Small intestine (tissue), 7 donors: ENCODE measurements at regions not wholly inside any gene's neighbourhood (a gene's known extent, or its start where the extent isn't known, plus 50 kb on each side); places are given as distances from the start of the nearest gene placed in this dataset.

ENCODE experiments used
- DNase-seq, 2 donors: peaks; one replicate each; pipeline versions ENCODE4 v3.0.0 to v3.0.0-alpha.2; 2013
- FAIRE-seq: peaks from 2 replicates; lab custom pipeline; 2012; peaks lifted over from hg19 to GRCh38; lab: Jason Lieb, UNC
- H3K27ac ChIP-seq, 3 donors: one replicate each; pipeline ENCODE4 v1.5.1; 2013; ENCODE audit warnings: low read length in 2 of 3, mild to moderate bottlenecking in 2 of 3, control low read depth in 1 of 3, inconsistent platforms in 1 of 3, low read depth in 1 of 3, moderate library complexity in 1 of 3
- H3K27me3 ChIP-seq, 3 donors: one replicate each; pipeline ENCODE4 v1.6.1; 2013; ENCODE audit warnings: low read length in 3 of 3, inconsistent platforms in 1 of 3; ENCODE audit not compliant: control insufficient read depth in 3 of 3, insufficient read depth in 3 of 3
- H3K36me3 ChIP-seq, 3 donors: one replicate each; pipeline ENCODE4 v1.6.1; 2013; ENCODE audit warnings: low read length in 3 of 3, inconsistent platforms in 1 of 3, low read depth in 1 of 3, mild to moderate bottlenecking in 1 of 3, moderate library complexity in 1 of 3; ENCODE audit not compliant: control insufficient read depth in 3 of 3, insufficient read depth in 2 of 3
- H3K4me1 ChIP-seq, 3 donors: one replicate each; pipeline ENCODE4 v1.6.1; 2013; ENCODE audit warnings: low read length in 2 of 3, inconsistent platforms in 1 of 3, low read depth in 1 of 3, mild to moderate bottlenecking in 1 of 3, moderate library complexity in 1 of 3; ENCODE audit not compliant: control insufficient read depth in 3 of 3, insufficient read depth in 2 of 3
- H3K4me3 ChIP-seq, 3 donors: one replicate each; pipeline ENCODE4 v1.5.1; 2013; ENCODE audit warnings: low read length in 3 of 3, control low read depth in 1 of 3, inconsistent platforms in 1 of 3, low read depth in 1 of 3, mild to moderate bottlenecking in 1 of 3, moderate library complexity in 1 of 3
- H3K9me3 ChIP-seq, 2 donors: one replicate each; pipeline ENCODE4 v1.6.1; 2013; ENCODE audit warnings: low read depth in 1 of 2, low read length in 1 of 2; ENCODE audit not compliant: control insufficient read depth in 2 of 2, insufficient read depth in 1 of 2
- WGBS, 3 donors: extraction: QIAGEN DNeasy Blood & Tissue Kit; methylation state at CpG; one replicate each; pipeline ENCODE4 v1.1.7; 2013; 5-methylcytosine and 5-hydroxymethylcytosine counted together
- donor health status: healthy with polysubstance abuse.
- donor health status: control.
- donor health status: control.
- donor health status: Bipolar disorder and iron deficiency.
- donor health status: healthy.

- no peak overlapping the region for H3K27ac ChIP-seq
- FAIRE-seq (no peak), DNase-seq (no peak)
- no peaks in the 10 kb centered on the region for H3K36me3 ChIP-seq
- peaks cover 0 to 2% (median 0%) of the 10 kb centered on the region in 3 donors for H3K27me3 ChIP-seq
- no peak overlapping the region for H3K4me3 ChIP-seq
- peaks cover 0 to 10% of the 10 kb centered on the region in 2 donors for H3K9me3 ChIP-seq
- WGBS, 3 donors, result 80% methylated on average over 18 of the region's 18 CpGs
- H3K4me1 ChIP-seq, result no peaks in the 10 kb centered on the region
Observed at GRCh38 chr17:74028354-74029116, 174.9 kb upstream of the RPL38 start.

GRCh38 chr17:74031316-74032090 is 172.0 kb upstream of the RPL38 start:
- FAIRE-seq (no peak), DNase-seq (no peak)
- no peak overlapping the region for H3K4me3 ChIP-seq
- no peak overlapping the region for H3K27ac ChIP-seq
- no peaks in the 10 kb centered on the region for H3K36me3 ChIP-seq
- WGBS, 3 donors, result 74 to 80% (median 78%) methylated on average over 17 of the region's 17 CpGs
- H3K9me3 ChIP-seq, result no peaks in the 10 kb centered on the region
- H3K4me1 ChIP-seq, result no peaks in the 10 kb centered on the region
- H3K27me3 ChIP-seq, result peaks cover 0 to 2% (median 0%) of the 10 kb centered on the region in 3 donors

DNA sequence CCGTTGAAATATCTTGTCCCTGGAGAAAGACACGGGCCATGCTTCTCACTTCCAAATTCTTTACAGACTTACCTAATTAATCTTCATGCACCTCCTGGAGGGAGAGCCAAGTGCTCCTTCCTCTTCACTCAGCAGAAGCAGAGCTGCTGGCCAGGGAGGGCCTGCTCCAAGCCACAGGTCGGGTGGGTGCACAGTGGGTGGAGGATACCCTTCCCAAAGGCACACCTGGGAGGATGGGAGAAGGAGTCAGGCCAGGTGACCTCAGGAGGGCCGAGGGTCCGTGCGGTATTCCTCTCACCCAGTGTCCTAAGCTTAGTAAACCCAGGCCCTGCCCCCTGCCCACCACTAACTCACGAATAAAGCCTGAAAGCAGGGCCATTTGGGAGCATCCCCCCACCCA is 171.3 kb upstream of the RPL38 start:
- peaks cover 0 to 2% (median 0%) of the 10 kb centered on the region in 3 donors for H3K27me3 ChIP-seq
- no peak overlapping the region for H3K4me3 ChIP-seq
- no peaks in the 10 kb centered on the region for H3K36me3 ChIP-seq
- H3K27ac ChIP-seq, result no peak overlapping the region
- H3K4me1 ChIP-seq, result no peaks in the 10 kb centered on the region
- DNase-seq (no peak), FAIRE-seq (no peak)
- 54 to 58% (median 57%) methylated on average over 7 of the region's 7 CpGs for WGBS, 3 donors
- H3K9me3 ChIP-seq, result no peaks in the 10 kb centered on the region

- 5 to 24% (median 11%) methylated on average over 4 of the region's 4 CpGs for WGBS, 3 donors
- Histone ChIP-seq H3K27ac (no peak overlapping the region), H3K4me3 (no peak overlapping the region), H3K27me3 (no peaks in the 10 kb centered on the region), H3K9me3 (no peaks in the 10 kb centered on the region), H3K36me3 (no peaks in the 10 kb centered on the region), H3K4me1 (no peaks in the 10 kb centered on the region)
- no peak for FAIRE-seq
- DNase-seq, result peak; percentile 58 to 77
Observed at GRCh38 chr17:74037320-74037719, 166.2 kb upstream of the RPL38 start.

DNA sequence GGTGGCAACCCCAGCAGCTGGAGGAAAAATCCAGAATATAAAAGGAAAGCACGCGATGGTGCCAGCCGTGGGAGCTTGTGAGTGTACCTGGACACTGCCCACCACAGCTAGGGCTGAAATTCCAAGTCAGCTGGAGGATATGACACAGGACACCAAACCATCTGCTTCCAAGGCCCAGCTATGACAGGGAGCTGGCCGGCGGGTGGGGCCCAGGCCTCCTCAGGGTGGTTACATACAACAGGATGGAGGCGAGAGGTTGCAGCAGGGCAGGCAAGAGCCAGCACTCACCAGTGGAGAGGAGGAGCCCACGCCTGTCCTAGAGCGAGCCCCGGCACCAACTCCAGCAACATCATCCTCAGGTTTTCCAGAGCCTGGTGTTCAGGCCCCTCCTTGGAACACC is 163.2 kb upstream of the RPL38 start:
- FAIRE-seq (no peak), DNase-seq (no peak)
- H3K27ac ChIP-seq, result no peak overlapping the region
- H3K4me3 ChIP-seq, result no peak overlapping the region
- H3K9me3 ChIP-seq, result no peaks in the 10 kb centered on the region
- no peaks in the 10 kb centered on the region for H3K27me3 ChIP-seq
- no peaks in the 10 kb centered on the region for H3K36me3 ChIP-seq
- H3K4me1 ChIP-seq, result no peaks in the 10 kb centered on the region
- WGBS, 3 donors, result 88 to 92% (median 90%) methylated on average over 9 of the region's 9 CpGs

- DNase-seq (no peak), FAIRE-seq (no peak)
- Histone ChIP-seq H3K27me3 (no peaks in the 10 kb centered on the region), H3K4me3 (no peak overlapping the region), H3K36me3 (no peaks in the 10 kb centered on the region), H3K27ac (no peak overlapping the region), H3K9me3 (no peaks in the 10 kb centered on the region), H3K4me1 (no peaks in the 10 kb centered on the region)
- WGBS, 3 donors, result 86 to 91% (median 90%) methylated on average over 12 of the region's 12 CpGs
Observed at GRCh38 chr17:74040729-74041128, 162.7 kb upstream of the RPL38 start.

GRCh38 chr17:74041869-74042640 is 161.4 kb upstream of the RPL38 start:
- no peaks in the 10 kb centered on the region for H3K27me3 ChIP-seq
- FAIRE-seq (no peak), DNase-seq (no peak)
- no peak overlapping the region for H3K27ac ChIP-seq
- no peak overlapping the region for H3K4me3 ChIP-seq
- no peaks in the 10 kb centered on the region for H3K9me3 ChIP-seq
- H3K4me1 ChIP-seq, result no peaks in the 10 kb centered on the region
- 89 to 91% (median 90%) methylated on average over 14 of the region's 14 CpGs for WGBS, 3 donors
- H3K36me3 ChIP-seq, result no peaks in the 10 kb centered on the region

DNA sequence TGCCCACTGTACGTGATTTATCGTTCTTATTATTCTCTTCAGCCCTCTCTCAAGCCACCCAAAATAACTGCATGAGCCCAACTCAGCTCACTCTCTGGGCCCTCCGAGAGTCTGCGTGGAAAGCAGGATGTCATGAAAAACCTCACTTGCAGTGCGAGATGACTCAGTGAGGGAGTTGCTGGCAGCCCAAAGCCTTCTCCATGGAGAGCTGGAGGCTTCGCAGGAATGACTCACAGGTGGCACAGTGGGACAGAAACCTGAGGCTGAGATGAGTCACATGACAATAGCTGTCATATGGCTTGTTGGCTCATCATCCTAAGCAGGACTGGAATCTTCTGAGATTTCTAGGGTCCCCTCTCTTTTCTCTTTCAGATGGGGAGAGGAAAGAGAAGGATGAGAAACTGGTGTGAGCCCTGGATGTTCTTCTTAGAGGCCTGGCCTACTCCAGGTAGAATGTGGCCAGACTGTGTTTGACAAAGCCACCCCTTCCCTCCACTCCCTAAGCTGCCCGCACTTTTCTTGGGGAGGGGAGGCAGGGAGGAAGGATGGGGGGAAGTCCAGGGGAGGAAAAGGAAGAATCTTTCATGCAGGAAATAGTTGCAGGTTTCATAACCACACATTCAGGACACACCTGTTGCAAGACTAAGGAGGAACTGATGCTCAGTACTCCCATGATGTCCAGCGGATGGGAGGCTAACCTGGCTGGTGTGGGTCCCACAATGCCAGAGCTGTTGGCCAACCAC is 160.6 kb upstream of the RPL38 start:
- H3K4me3 ChIP-seq, result no peak overlapping the region
- H3K9me3 ChIP-seq, result no peaks in the 10 kb centered on the region
- H3K27me3 ChIP-seq, result peaks cover 0 to 2% (median 0%) of the 10 kb centered on the region in 3 donors
- no peaks in the 10 kb centered on the region for H3K4me1 ChIP-seq
- FAIRE-seq, result no peak
- no peaks in the 10 kb centered on the region for H3K36me3 ChIP-seq
- H3K27ac ChIP-seq, result no peak overlapping the region
- WGBS, 3 donors, result 64 to 72% (median 69%) methylated on average over 8 of the region's 8 CpGs
- no peak for DNase-seq
